ENCODE measurements at regions not wholly inside any gene's neighbourhood (a gene's known extent, or its start where the extent isn't known, plus 50 kb on each side); places are given as distances from the start of the nearest gene placed in this dataset.

DNA sequence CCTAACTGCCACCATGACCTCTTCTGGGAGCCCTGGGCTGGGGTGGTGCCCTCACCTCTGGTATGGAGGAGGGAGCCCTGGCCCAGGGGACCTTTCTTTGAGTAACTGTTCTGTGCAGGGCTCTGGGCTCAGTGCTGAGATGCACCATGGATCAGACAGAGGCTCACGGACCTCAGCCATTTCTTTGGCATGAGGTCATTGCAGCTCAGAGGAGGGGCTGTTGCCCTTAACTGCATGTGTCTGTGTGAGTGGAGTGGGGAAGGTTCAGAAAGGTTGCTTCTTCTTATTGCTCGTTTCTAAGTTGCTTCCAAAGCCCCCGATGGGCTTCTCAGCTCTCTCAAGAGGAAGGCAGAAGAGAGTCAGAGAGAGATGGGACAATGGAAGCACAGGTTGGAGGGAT lies 233.9 kb downstream of the RPS24 start:
- TF ChIP-seq, protein P1, sequence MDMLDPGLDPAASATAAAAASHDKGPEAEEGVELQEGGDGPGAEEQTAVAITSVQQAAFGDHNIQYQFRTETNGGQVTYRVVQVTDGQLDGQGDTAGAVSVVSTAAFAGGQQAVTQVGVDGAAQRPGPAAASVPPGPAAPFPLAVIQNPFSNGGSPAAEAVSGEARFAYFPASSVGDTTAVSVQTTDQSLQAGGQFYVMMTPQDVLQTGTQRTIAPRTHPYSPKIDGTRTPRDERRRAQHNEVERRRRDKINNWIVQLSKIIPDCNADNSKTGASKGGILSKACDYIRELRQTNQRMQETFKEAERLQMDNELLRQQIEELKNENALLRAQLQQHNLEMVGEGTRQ (IDR thresholded peaks at IDR 0.05; ENCODE audit: borderline replicate concordance, low read depth, low read length): no peak
- TF ChIP-seq EP300 (IDR thresholded peaks at IDR 0.05; ENCODE audit: borderline replicate concordance in 1 of 2, low read depth in 1 of 2, low read length in 1 of 2): no peak
- no peak for TF ChIP-seq SMC3 (IDR thresholded peaks at IDR 0.05; ENCODE audit: low read depth, low read length)
